GM12878 (cell line): ENCODE measurements at regions not wholly inside any gene's neighbourhood (a gene's known extent, or its start where the extent isn't known, plus 50 kb on each side); places are given as distances from the start of the nearest gene placed in this dataset.

Source experiments
- ATAC-seq: fragments of 200-7000 bp; cut with Tn5 transposase; 3 replicates; pipeline ENCODE4 v1.9.1; 2020; ENCODE audit warnings: mild to moderate bottlenecking, moderate library complexity
- BruUV-seq: library from RNA; stranded (reverse); fragments of 400-500 nt; replicated peaks from 2 replicates; lab custom pipeline; 2021; lab: Mats Ljungman, UMichigan
- CTCF ChIA-PET: fragments of 300-600 bp; sonication (Branson Sonifier 250); formaldehyde crosslinking; extraction: SDS; loops from one replicate; lab custom pipeline; 2021; ENCODE audit warnings: inconsistent platforms; lab: Yijun Ruan, JAX
- POLR2A ChIA-PET: fragments of 350-600 bp; formaldehyde crosslinking; extraction: SDS; loops from one replicate; lab custom pipeline; 2021; ENCODE audit warnings: inconsistent platforms; lab: Charles Lee
- RAD21 ChIA-PET: fragments of 300-600 bp; sonication (Branson Sonifier 250); formaldehyde crosslinking; loops from one replicate; lab custom pipeline; 2023; ENCODE audit warnings: antibody characterized with exemption; ENCODE audit not compliant: unreplicated experiment; lab: Charles Lee
- SMC1A ChIA-PET: fragments of 300-600 bp; sonication (Branson Sonifier 250); formaldehyde crosslinking; loops from one replicate; lab custom pipeline; 2023; ENCODE audit not compliant: unreplicated experiment, uncharacterized antibody; lab: Charles Lee
- DNase-seq: peaks from one replicate; pipeline ENCODE4 v3.0.0-alpha.2; 2011; ENCODE audit warnings: low read depth, low spot score
- FAIRE-seq: peaks from 3 replicates; lab custom pipeline; 2011; peaks lifted over from hg19 to GRCh38; lab: Jason Lieb, UNC
- H2AFZ ChIP-seq: 2 replicates; pipeline ENCODE4 v1.6.0; 2011; ENCODE audit warnings: low read depth, low read length, control low read depth; ENCODE audit not compliant: control insufficient read depth
- H3K27ac ChIP-seq: 2 replicates; pipeline ENCODE4 v1.5.1; 2011; ENCODE audit warnings: control low read depth; ENCODE audit not compliant: control insufficient read depth, insufficient read depth
- H3K27me3 ChIP-seq, 2 experiments: replicated peaks in 1 of 2; 2 replicates each; pipeline versions ENCODE4 v1.6.0 to v1.6.1; 2011; ENCODE audit warnings: low read length in 1 of 2; ENCODE audit not compliant: control insufficient read depth in 2 of 2, insufficient read depth in 2 of 2
- H3K36me3 ChIP-seq, 2 experiments: 2 replicates each; pipeline ENCODE4 v1.5.1; 2011; ENCODE audit warnings: low read length in 1 of 2; ENCODE audit not compliant: control insufficient read depth in 2 of 2, insufficient read depth in 2 of 2
- H3K4me1 ChIP-seq: 2 replicates; pipeline ENCODE4 v1.6.1; 2011; ENCODE audit warnings: mild to moderate bottlenecking, low read length, moderate library complexity, mixed read lengths; ENCODE audit not compliant: control insufficient read depth, insufficient read depth
- H3K4me2 ChIP-seq: 2 replicates; pipeline ENCODE4 v1.6.0; 2011; ENCODE audit warnings: control low read depth; ENCODE audit not compliant: control insufficient read depth, insufficient read depth
- H3K4me3 ChIP-seq: fragments of 200-600 bp; sonication (generic); 2 replicates; pipeline ENCODE4 v1.5.1; 2016
- H3K79me2 ChIP-seq: 2 replicates; pipeline ENCODE4 v1.6.0; 2011; ENCODE audit warnings: low read length; ENCODE audit not compliant: control insufficient read depth, insufficient read depth
- H3K9ac ChIP-seq: 2 replicates; pipeline ENCODE4 v1.8.0; 2011; ENCODE audit warnings: low read length, control low read depth, mixed read lengths; ENCODE audit not compliant: control insufficient read depth, insufficient read depth
- H3K9me3 ChIP-seq: replicated peaks from 3 replicates; pipeline ENCODE4 v1.5.1; 2011; ENCODE audit warnings: mild to moderate bottlenecking, low read length; ENCODE audit not compliant: control insufficient read depth, insufficient read depth
- H4K20me1 ChIP-seq: 2 replicates; pipeline ENCODE4 v1.6.0; 2011; ENCODE audit not compliant: control insufficient read depth, insufficient read depth
- BHLHE40 ChIP-seq, 2 experiments: fragments of 450-650 bp in 1 of 2; IDR thresholded peaks; 2 replicates each; pipeline ENCODE4 v1.6.1; 2011 to 2017; ENCODE audit warnings: low read depth in 2 of 2, borderline replicate concordance in 1 of 2, improper control_type of control experiment in 1 of 2, low read length in 1 of 2, mild to moderate bottlenecking in 1 of 2
- IKZF2 ChIP-seq, 2 experiments: fragments of 450-650 bp; IDR thresholded peaks; 2 replicates each; pipeline ENCODE4 v1.6.1; 2017; ENCODE audit warnings: mild to moderate bottlenecking in 2 of 2, moderate library complexity in 2 of 2
- MEF2B ChIP-seq: fragments of 450-650 bp; IDR thresholded peaks from 2 replicates; pipeline ENCODE4 v1.6.1; 2018; ENCODE audit warnings: mild to moderate bottlenecking, moderate library complexity; ENCODE audit not compliant: partially characterized antibody, poor library complexity, severe bottlenecking
- MTA2 ChIP-seq: fragments of 450-650 bp; IDR thresholded peaks from 2 replicates; pipeline ENCODE4 v1.6.1; 2016; ENCODE audit warnings: low read depth, mild to moderate bottlenecking, moderate library complexity
- RUNX3 ChIP-seq: IDR thresholded peaks from 2 replicates; pipeline ENCODE4 v1.6.1; 2012; ENCODE audit warnings: low read length, inconsistent platforms
- SMARCA5 ChIP-seq: fragments of 450-650 bp; IDR thresholded peaks from 2 replicates; pipeline ENCODE4 v1.6.1; 2017; ENCODE audit warnings: mild to moderate bottlenecking
- STAT1 ChIP-seq: fragments of 450-650 bp; conservative IDR thresholded peaks from 2 replicates; pipeline ENCODE4 v1.6.1; 2014; ENCODE audit warnings: antibody characterized with exemption, mild to moderate bottlenecking
- TCF3 ChIP-seq: IDR thresholded peaks from 2 replicates; pipeline ENCODE4 v1.6.1; 2012; ENCODE audit warnings: low read depth, mild to moderate bottlenecking, low read length, borderline replicate concordance; ENCODE audit not compliant: insufficient read depth
- WGBS: methylation state at CpG from one replicate; pipeline ENCODE4 v1.1.6; 2016; ENCODE audit warnings: low lambda C conversion rate; ENCODE audit not compliant: insufficient replicate concordance, insufficient coverage; ENCODE audit errors: missing lambda C conversion rate; 5-methylcytosine and 5-hydroxymethylcytosine counted together
- in situ Hi-C: fragments of 300-500 bp; cut with MboI; formaldehyde crosslinking; loops from 9 replicates; pipeline ENCODE4 v1.14.3; 2018; ENCODE audit warnings: mixed read lengths
- intact Hi-C: fragments of 100-400 bp; cut with micrococcal nuclease; formaldehyde crosslinking; loops from one replicate; pipeline ENCODE4 v1.14.2; 2022; ENCODE audit not compliant: unreplicated experiment

DNA sequence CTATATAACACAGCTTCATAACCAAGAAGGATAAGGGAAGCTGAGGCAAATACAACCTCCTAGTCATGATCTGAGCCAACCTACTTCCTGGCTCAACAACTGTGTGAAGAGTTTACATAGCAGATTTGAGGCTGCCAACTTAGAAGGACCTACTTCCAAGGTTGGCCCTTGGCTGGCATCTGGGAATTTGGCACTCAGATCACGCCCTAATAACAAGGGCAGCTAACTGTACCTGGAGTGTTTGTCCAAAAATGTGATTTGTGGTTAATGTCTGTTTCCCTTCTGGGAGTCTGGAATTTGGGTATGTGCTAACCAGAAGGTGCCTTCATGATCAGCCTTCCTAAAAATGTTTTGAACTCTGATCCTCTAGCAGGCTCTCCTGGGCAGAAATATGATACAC is 287.2 kb downstream of the CAAP1 start (continued):
- TF ChIP-seq STAT1 (no peak), BHLHE40 (IDR thresholded peaks at IDR 0.05; ENCODE audit: borderline replicate concordance in 1 of 2, low read depth in 2 of 2, low read length in 1 of 2) (no peak), MTA2 (no peak), SMARCA5 (no peak), TCF3 (no peak), RUNX3 (no peak)

DNA sequence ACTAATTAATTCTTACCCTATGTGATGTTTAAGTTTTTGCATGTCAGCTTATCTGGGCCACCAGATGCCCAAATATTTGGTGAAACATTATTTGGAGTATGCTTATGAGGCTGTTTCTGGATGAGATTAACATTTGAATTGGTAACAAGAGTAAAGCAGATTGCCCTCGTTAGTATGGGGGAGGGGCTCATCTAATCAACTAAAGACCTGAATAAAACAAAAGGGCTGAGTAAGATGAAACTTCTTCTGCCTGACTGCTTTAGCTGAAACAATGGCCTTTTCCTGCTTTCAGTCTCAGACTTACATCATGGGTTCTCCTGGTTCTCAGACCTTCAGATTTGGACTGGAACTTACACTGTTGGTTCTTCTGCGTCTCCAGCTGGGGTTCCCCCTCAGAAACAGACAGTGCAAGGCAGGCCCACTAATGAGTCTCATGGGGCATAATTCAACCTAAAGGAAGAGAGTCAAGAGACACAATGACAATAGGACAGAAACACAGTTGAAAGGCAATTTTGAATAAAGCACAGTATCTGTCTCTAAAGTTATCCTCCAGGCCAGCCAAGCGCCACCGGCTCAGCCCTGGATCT is 288.4 kb downstream of the CAAP1 start:
- H3K27ac ChIP-seq = no peak overlapping the region
- no peak overlapping the region for H3K4me3 ChIP-seq
- BruUV-seq = no TSS peak
- FAIRE-seq = no peak
- POLR2A ChIA-PET = no interaction called here
- intact Hi-C loops = no loop called here
- no peaks in the 10 kb centered on the region for H4K20me1 ChIP-seq
- no peaks in the 10 kb centered on the region for H3K36me3 ChIP-seq
- no peak overlapping the region for H3K9ac ChIP-seq
- H3K9me3 ChIP-seq = no peaks in the 10 kb centered on the region
- TF ChIP-seq STAT1 (no peak), IKZF2 (IDR thresholded peaks at IDR 0.05) (0 out of 4 replicates have a peak, but pooled peaks of 1 of the 2 experiments have one; percentile 16), MTA2 (peak; percentile 57; the same call in 1 of the 2 replicates), MEF2B (peak; percentile 46)
- TF ChIP-seq, all 136 proteins: peak for 3
- WGBS = 6% methylated on average over 4 of the region's 4 CpGs
- Histone ChIP-seq H3K27me3 (no peaks in the 10 kb centered on the region), H3K79me2 (no peaks in the 10 kb centered on the region), H3K4me1 (no peaks in the 10 kb centered on the region), H3K4me2 (no peak overlapping the region), H2AFZ (no peak overlapping the region)
- DNase-seq (peak; percentile 2), ATAC-seq (peak; percentile 92)
- in situ Hi-C loops = loop anchor here (10.0 kb wide), 1 partner anchor 639 kb away; no protein-coding TSS in a partner anchor
- CTCF ChIA-PET = interaction anchor here (1.0 kb wide), 1 partner anchor 8 kb away, joined by 3 read pairs; no protein-coding TSS in a partner anchor
- RAD21 ChIA-PET = no interaction called here
- SMC1A ChIA-PET = no interaction called here
